GM21619 (cell line): ENCODE measurements at regions not wholly inside any gene's neighbourhood (a gene's known extent, or its start where the extent isn't known, plus 50 kb on each side); places are given as distances from the start of the nearest gene placed in this dataset.

Source experiments
- ATAC-seq: cut with Tn5 transposase; IDR thresholded peaks from one replicate; pipeline ENCODE4 v1.9.1; 2021; ENCODE audit not compliant: unreplicated experiment

- ATAC-seq: no peak
Measured at GRCh38 chr2:30046979-30047378, 99.8 kb upstream of the YPEL5 start.

GRCh38 chr2:30048636-30049175 is 98.1 kb upstream of the YPEL5 start:
- ATAC-seq: no peak

GRCh38 chr2:30055548-30055947 is 91.3 kb upstream of the YPEL5 start:
- no peak for ATAC-seq

- ATAC-seq: no peak
Measured at GRCh38 chr2:30060562-30060961, 86.2 kb upstream of the YPEL5 start.

GRCh38 chr2:30068067-30068466 is 78.7 kb upstream of the YPEL5 start:
- no peak for ATAC-seq

GRCh38 chr2:30072250-30072842 is 74.5 kb upstream of the YPEL5 start:
- ATAC-seq: peak; percentile 66

- ATAC-seq: no peak
Measured at GRCh38 chr2:30073523-30073922, 73.3 kb upstream of the YPEL5 start.

- ATAC-seq: no peak
Measured at GRCh38 chr2:30074023-30074422, 72.8 kb upstream of the YPEL5 start.

GRCh38 chr2:30078521-30078920 is 68.3 kb upstream of the YPEL5 start:
- ATAC-seq: no peak

GRCh38 chr2:30084915-30085314 is 61.9 kb upstream of the YPEL5 start:
- ATAC-seq: no peak

- ATAC-seq: no peak
Measured at GRCh38 chr2:30089171-30089570, 57.6 kb upstream of the YPEL5 start.

- ATAC-seq: no peak
Measured at GRCh38 chr2:30095402-30095801, 51.4 kb upstream of the YPEL5 start.

- no peak for ATAC-seq
Measured at GRCh38 chr2:30096451-30096850, 50.4 kb upstream of the YPEL5 start.
